GM12872 (cell line): ENCODE measurements at regions not wholly inside any gene's neighbourhood (a gene's known extent, or its start where the extent isn't known, plus 50 kb on each side); places are given as distances from the start of the nearest gene placed in this dataset.

Source experiments
- CTCF ChIP-seq: IDR thresholded peaks from 3 replicates; pipeline ENCODE4 v1.5.1; 2011; ENCODE audit warnings: low read depth, mild to moderate bottlenecking, low read length, moderate library complexity; ENCODE audit not compliant: insufficient read depth

GRCh38 chr5:54725391-54726280 is 208.1 kb downstream of the SNX18 start:
- no peak for TF ChIP-seq CTCF

DNA sequence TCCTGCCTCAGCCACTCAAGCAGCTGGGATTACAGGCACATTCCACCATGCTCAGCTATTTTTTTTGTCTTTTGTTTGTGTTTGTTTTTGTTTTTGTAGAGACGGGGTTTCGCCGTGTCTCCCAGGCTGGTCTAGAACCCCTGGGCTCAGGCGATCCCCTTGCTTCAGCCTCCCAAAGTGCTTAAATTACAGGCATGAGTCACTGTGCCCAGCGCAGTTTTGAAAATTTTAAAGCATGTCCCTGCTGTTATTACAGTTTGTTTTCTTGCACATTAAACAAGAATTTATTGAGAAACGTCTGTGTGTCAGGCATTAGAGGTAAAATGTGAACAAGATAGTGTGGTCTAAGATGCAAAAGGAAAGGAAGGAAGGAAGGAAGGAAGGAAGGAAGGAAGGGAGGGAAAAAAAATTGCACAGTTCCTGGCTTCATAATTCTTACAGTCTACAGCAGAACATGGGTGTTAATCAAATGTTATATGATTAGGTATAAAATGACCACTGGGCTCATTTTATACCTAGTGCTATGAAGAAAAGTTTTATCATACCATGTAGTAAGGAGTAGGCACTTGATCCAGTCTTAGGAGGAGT is 205.4 kb downstream of the SNX18 start:
- no peak for TF ChIP-seq CTCF

- no peak for TF ChIP-seq CTCF
Observed at GRCh38 chr5:54721951-54722654, 204.5 kb downstream of the SNX18 start.

DNA sequence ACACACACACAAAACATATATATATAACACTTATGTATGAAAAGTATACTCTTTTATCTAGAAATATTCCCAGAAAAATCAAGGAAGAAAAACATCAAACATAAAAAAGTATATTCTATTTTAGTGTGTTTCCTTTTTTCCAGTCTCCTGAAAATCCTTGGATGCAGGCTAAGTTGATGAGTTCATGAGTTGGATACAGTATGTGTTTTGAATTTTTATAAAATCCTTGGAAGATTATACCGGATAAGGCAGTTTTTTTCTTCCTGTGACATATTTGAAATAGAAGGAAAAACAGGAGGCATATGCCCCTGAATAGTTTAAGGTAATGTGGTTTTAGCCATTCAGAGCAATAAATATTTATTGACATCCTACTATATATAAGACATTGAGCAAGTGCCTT is 203.6 kb downstream of the SNX18 start:
- no peak for TF ChIP-seq CTCF

DNA sequence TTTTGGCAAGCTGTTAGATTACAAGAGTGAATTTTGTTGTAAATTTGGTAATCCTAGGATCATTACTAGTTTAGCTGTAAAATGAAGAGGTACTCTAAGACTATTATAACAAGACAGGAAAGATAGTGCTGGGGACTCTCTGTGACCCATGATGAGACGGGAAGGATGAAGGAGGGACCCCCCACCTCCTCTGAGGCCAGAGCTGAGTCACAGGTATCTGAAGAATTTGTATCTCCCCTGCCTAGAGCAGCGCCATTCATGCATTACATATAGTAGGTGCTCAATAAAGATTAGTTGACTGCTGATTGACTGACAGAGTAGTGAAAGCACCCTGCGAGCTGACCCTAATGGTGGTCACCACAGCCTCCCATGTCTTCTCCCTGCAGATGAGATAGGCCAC is 202.8 kb downstream of the SNX18 start:
- no peak for TF ChIP-seq CTCF

DNA sequence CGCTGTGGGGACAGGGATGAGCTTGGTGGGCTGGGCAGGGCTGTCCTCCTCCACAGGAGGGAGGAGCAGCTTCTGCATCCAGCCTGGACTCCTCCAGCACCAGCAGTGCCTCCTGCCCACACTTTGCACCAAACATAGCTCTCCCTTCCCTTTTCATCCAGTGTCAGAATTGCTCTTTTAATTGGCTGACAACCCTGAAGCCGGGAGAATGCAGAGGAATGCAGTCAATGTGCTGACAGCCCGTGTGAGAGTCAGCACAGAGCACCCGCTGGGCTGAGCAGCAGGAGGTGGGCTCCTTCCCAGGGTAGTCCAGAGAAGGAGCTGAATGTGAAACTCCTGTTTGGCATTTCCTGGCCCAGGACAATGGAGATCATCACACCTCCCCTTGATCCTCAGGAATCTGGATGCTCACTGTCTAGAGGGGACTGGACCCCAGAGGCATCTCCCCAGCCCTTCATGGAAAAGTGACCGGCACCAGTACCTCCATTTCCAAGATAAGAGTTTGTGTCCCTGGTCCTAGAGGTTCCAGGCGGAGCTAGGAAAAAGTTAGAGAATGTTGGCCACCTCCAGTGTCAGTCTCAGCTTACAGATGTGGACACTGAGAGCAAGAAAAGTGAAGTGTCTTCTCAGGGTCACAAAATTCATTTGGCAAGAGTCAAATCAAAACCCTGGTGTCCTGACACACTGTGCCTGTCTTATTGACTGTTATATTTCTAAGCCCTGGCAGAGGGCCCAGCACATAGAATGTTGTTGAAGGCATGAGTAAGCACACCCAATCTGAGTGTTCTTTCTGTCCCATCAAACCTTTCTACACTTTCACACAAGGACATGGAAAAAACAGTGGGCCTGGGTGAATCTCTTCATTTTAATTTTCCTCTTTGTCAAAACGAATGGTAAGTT is 202.1 kb downstream of the SNX18 start:
- TF ChIP-seq CTCF: no peak
